IPS DF 19.7 (cell line): ENCODE measurements at regions not wholly inside any gene's neighbourhood (a gene's known extent, or its start where the extent isn't known, plus 50 kb on each side); places are given as distances from the start of the nearest gene placed in this dataset.

Source experiments
- DNase-seq: peaks from one replicate; pipeline ENCODE4 v3.0.0-alpha.2; 2013; ENCODE audit warnings: low read depth, low spot score

- DNase-seq = no peak
These were observed 1796.4 kb downstream of the TP53TG3F start for GRCh38 chr16:35255816-35256215.

GRCh38 chr16:35258381-35258780, 1799.0 kb downstream of the TP53TG3F start:
- no peak for DNase-seq

- no peak for DNase-seq
These were observed 1836.4 kb downstream of the TP53TG3F start for GRCh38 chr16:35295856-35296255.

- no peak for DNase-seq
These were observed 1837.7 kb downstream of the TP53TG3F start for GRCh38 chr16:35296962-35297653.

- no peak for DNase-seq
These were observed 1839.2 kb downstream of the TP53TG3F start for GRCh38 chr16:35298460-35299243.

- DNase-seq = no peak
These were observed 1843.4 kb downstream of the TP53TG3F start for GRCh38 chr16:35302859-35303258.

- no peak for DNase-seq
These were observed 1846.1 kb downstream of the TP53TG3F start for GRCh38 chr16:35305476-35305875.

GRCh38 chr16:35306915-35307314, 1847.5 kb downstream of the TP53TG3F start:
- DNase-seq = no peak

GRCh38 chr16:35308674-35309073, 1849.3 kb downstream of the TP53TG3F start:
- no peak for DNase-seq

GRCh38 chr16:35310999-35311398, 1851.6 kb downstream of the TP53TG3F start:
- no peak for DNase-seq

GRCh38 chr16:35311475-35311874, 1852.1 kb downstream of the TP53TG3F start:
- DNase-seq = no peak

GRCh38 chr16:35314298-35314697, 1854.9 kb downstream of the TP53TG3F start:
- no peak for DNase-seq

- DNase-seq = no peak
These were observed 1860.3 kb downstream of the TP53TG3F start for GRCh38 chr16:35319536-35320192.

- no peak for DNase-seq
These were observed 1866.5 kb downstream of the TP53TG3F start for GRCh38 chr16:35325936-35326335.

- no peak for DNase-seq
These were observed 1879.9 kb downstream of the TP53TG3F start for GRCh38 chr16:35339337-35339736.

GRCh38 chr16:35342012-35342411, 1882.6 kb downstream of the TP53TG3F start:
- DNase-seq = no peak

GRCh38 chr16:35344012-35344762, 1884.8 kb downstream of the TP53TG3F start:
- no peak for DNase-seq

- no peak for DNase-seq
These were observed 1893.0 kb downstream of the TP53TG3F start for GRCh38 chr16:35352431-35352830.

GRCh38 chr16:35363510-35363909, 1904.1 kb downstream of the TP53TG3F start:
- DNase-seq = no peak

- DNase-seq = no peak
These were observed 1904.9 kb downstream of the TP53TG3F start for GRCh38 chr16:35364263-35364662.

GRCh38 chr16:35365675-35366074, 1906.3 kb downstream of the TP53TG3F start:
- DNase-seq = no peak

- DNase-seq = no peak
These were observed 1911.2 kb downstream of the TP53TG3F start for GRCh38 chr16:35370617-35371016.
